WTC11 (cell line): ENCODE measurements at regions not wholly inside any gene's neighbourhood (a gene's known extent, or its start where the extent isn't known, plus 50 kb on each side); places are given as distances from the start of the nearest gene placed in this dataset.

ENCODE experiments used
- ATAC-seq: fragments of 200-7000 bp; cut with Tn5 transposase; 2 replicates; pipeline ENCODE4 v1.10.0; 2021; ENCODE audit warnings: mild to moderate bottlenecking, moderate library complexity
- CTCF ChIA-PET: fragments of 300-600 bp; sonication (Branson Sonifier 250); formaldehyde crosslinking; loops from one replicate; lab custom pipeline; 2021; ENCODE audit warnings: antibody characterized with exemption; lab: Charles Lee
- POLR2A ChIA-PET: fragments of 350-600 bp; sonication (Branson Sonifier 250); formaldehyde crosslinking; loops from one replicate; lab custom pipeline; 2021; ENCODE audit warnings: antibody characterized with exemption; lab: Charles Lee
- DNase-seq: peaks from one replicate; pipeline ENCODE4 v3.0.0; 2021; ENCODE audit warnings: low spot score
- H3K27ac Mint-ChIP-seq: 2 replicates; pipeline ENCODE4 v1.8.0; 2021; ENCODE audit warnings: mixed read lengths
- H3K27me3 Mint-ChIP-seq: 2 replicates; pipeline ENCODE4 v1.8.0; 2021; ENCODE audit warnings: low read depth, mild to moderate bottlenecking, moderate library complexity, mixed read lengths
- H3K36me3 Mint-ChIP-seq: 2 replicates; pipeline ENCODE4 v1.8.0; 2021; ENCODE audit warnings: mixed read lengths
- H3K4me1 Mint-ChIP-seq: 2 replicates; pipeline ENCODE4 v1.8.0; 2022; ENCODE audit warnings: mixed read lengths
- H3K4me3 Mint-ChIP-seq: 2 replicates; pipeline ENCODE4 v1.8.0; 2021; ENCODE audit warnings: mild to moderate bottlenecking, moderate library complexity, mixed read lengths
- H3K9me3 Mint-ChIP-seq: 2 replicates; pipeline ENCODE4 v1.8.0; 2021; ENCODE audit warnings: mixed read lengths
- ATF1 ChIP-seq: sonication (generic); formaldehyde crosslinking; IDR thresholded peaks from 2 replicates; pipeline ENCODE4 v1.8.1; 2023; ENCODE audit warnings: mild to moderate bottlenecking, moderate library complexity, missing genetic modification reagents
- CREB1 ChIP-seq: sonication (generic); formaldehyde crosslinking; IDR thresholded peaks from 2 replicates; pipeline ENCODE4 v1.8.0; 2023; ENCODE audit warnings: mild to moderate bottlenecking, missing genetic modification reagents
- ESRRA ChIP-seq: sonication (generic); formaldehyde crosslinking; IDR thresholded peaks from 2 replicates; pipeline ENCODE4 v1.8.1; 2022; ENCODE audit warnings: mild to moderate bottlenecking, missing genetic modification reagents, borderline replicate concordance
- ETV6 ChIP-seq: sonication (generic); formaldehyde crosslinking; IDR thresholded peaks from 2 replicates; pipeline ENCODE4 v1.8.1; 2022; ENCODE audit warnings: mild to moderate bottlenecking, missing genetic modification reagents
- HMGA2 ChIP-seq: fragments of 250-450 bp; sonication (Bioruptor Pico); IDR thresholded peaks from 2 replicates; pipeline ENCODE4 v1.4.0; 2021; ENCODE audit warnings: mild to moderate bottlenecking, moderate library complexity
- IRF2 ChIP-seq: sonication (generic); formaldehyde crosslinking; IDR thresholded peaks from 2 replicates; pipeline ENCODE4 v1.8.0; 2022; ENCODE audit warnings: low read depth, missing genetic modification reagents, borderline replicate concordance
- MXD4 ChIP-seq: fragments of 250-450 bp; sonication (Bioruptor Pico); IDR thresholded peaks from 2 replicates; pipeline ENCODE4 v1.8.0; 2021; ENCODE audit warnings: mild to moderate bottlenecking, moderate library complexity, borderline replicate concordance
- NFATC4 ChIP-seq: fragments of 250-450 bp; sonication (Bioruptor Pico); IDR thresholded peaks from 2 replicates; pipeline ENCODE4 v1.9.0; 2021; ENCODE audit warnings: mild to moderate bottlenecking
- NFYB ChIP-seq: sonication (generic); formaldehyde crosslinking; conservative IDR thresholded peaks from 2 replicates; pipeline ENCODE4 v1.8.0; 2022; ENCODE audit warnings: low read depth, missing genetic modification reagents
- NR1H2 ChIP-seq: sonication (generic); formaldehyde crosslinking; IDR thresholded peaks from 2 replicates; pipeline ENCODE4 v1.9.0; 2021; ENCODE audit warnings: mild to moderate bottlenecking, moderate library complexity, missing genetic modification reagents
- OVOL2 ChIP-seq: fragments of 250-450 bp; sonication (Bioruptor Pico); IDR thresholded peaks from 2 replicates; pipeline ENCODE4 v1.9.0; 2021; ENCODE audit warnings: mild to moderate bottlenecking, borderline replicate concordance
- RELA ChIP-seq: sonication (generic); formaldehyde crosslinking; IDR thresholded peaks from 2 replicates; pipeline ENCODE4 v1.8.1; 2022; ENCODE audit warnings: missing genetic modification reagents, mild to moderate bottlenecking, borderline replicate concordance
- TCF7 ChIP-seq: sonication (generic); formaldehyde crosslinking; IDR thresholded peaks from 2 replicates; pipeline ENCODE4 v1.8.0; 2022; ENCODE audit warnings: mild to moderate bottlenecking, low read depth, missing genetic modification reagents, moderate library complexity
- ZBTB21 ChIP-seq: sonication (generic); formaldehyde crosslinking; IDR thresholded peaks from 2 replicates; pipeline ENCODE4 v1.8.1; 2023; ENCODE audit warnings: mild to moderate bottlenecking, missing genetic modification reagents, borderline replicate concordance
- ZNF263 ChIP-seq: sonication (generic); formaldehyde crosslinking; IDR thresholded peaks from 2 replicates; pipeline ENCODE4 v1.8.1; 2022; ENCODE audit warnings: low read depth, mild to moderate bottlenecking, moderate library complexity, missing genetic modification reagents
- ZNF416 ChIP-seq: fragments of 250-450 bp; sonication (Bioruptor Pico); IDR thresholded peaks from 2 replicates; pipeline ENCODE4 v1.9.0; 2021; ENCODE audit warnings: mild to moderate bottlenecking, inconsistent platforms
- TF ChIP-seq, protein P1 (sequence below): fragments of 200-600 bp; IDR thresholded peaks from 2 replicates; pipeline ENCODE4 v1.8.0; 2022; ENCODE audit warnings: antibody characterized with exemption
- TF ChIP-seq, protein P2 (sequence below): sonication (generic); formaldehyde crosslinking; IDR thresholded peaks from 2 replicates; pipeline ENCODE4 v1.8.0; 2022; ENCODE audit warnings: missing genetic modification reagents
- TF ChIP-seq, protein P3 (sequence below): sonication (generic); formaldehyde crosslinking; IDR thresholded peaks from 2 replicates; pipeline ENCODE4 v1.8.0; 2022; ENCODE audit warnings: mild to moderate bottlenecking, missing genetic modification reagents
- TF ChIP-seq, protein P4 (sequence below): sonication (generic); formaldehyde crosslinking; IDR thresholded peaks from 2 replicates; pipeline ENCODE4 v1.8.1; 2023; ENCODE audit warnings: mild to moderate bottlenecking, missing genetic modification reagents
- TF ChIP-seq, protein P5 (sequence below): fragments of 250-450 bp; sonication (Bioruptor Pico); IDR thresholded peaks from 2 replicates; pipeline ENCODE4 v1.9.0; 2021; ENCODE audit warnings: moderate library complexity, mild to moderate bottlenecking, inconsistent platforms, borderline replicate concordance
- TF ChIP-seq, protein P6 (sequence below): sonication (generic); formaldehyde crosslinking; IDR thresholded peaks from 2 replicates; pipeline ENCODE4 v1.8.1; 2023; ENCODE audit warnings: mild to moderate bottlenecking, missing genetic modification reagents, moderate library complexity
- TF ChIP-seq, protein P7 (sequence below): sonication (generic); formaldehyde crosslinking; IDR thresholded peaks from 2 replicates; pipeline ENCODE4 v1.8.1; 2022; ENCODE audit warnings: low read depth, missing genetic modification reagents, borderline replicate concordance

DNA sequence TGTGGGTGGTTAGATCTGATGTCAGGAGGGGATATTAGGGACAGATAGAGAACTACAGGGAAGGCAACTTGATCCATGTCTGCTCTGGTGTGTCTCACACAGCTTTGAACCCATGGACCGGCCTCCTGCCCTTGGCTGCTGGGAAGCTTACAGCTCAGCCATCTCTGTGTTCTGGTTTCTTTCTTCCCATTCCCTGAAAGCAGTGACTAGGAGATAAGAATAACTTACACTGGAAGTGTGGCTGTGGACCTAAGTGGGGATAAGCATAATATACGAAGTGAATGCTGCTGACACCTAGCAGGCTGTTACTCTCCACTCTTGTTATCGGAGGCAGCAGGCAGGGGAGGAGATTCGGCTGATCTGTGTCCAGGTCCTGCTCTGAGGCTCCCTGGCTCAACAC, 282.3 kb upstream of the TUT7 start:
- H3K27me3 Mint-ChIP-seq, result no peaks in the 10 kb centered on the region; the same call in 1 of the 2 replicates
- TF ChIP-seq IRF2 (CRISPR knock-in tag), result no peak
- TF ChIP-seq MXD4 (CRISPR knock-in tag), result no peak
- no peak for TF ChIP-seq ZBTB21 (CRISPR knock-in tag)
- no peak for TF ChIP-seq ESRRA
- TF ChIP-seq ZNF416 (CRISPR knock-in tag), result no peak
- TF ChIP-seq TCF7, result no peak
- no peak for TF ChIP-seq OVOL2 (CRISPR knock-in tag)
- TF ChIP-seq ATF1 (CRISPR knock-in tag), result no peak
- no peak for TF ChIP-seq NFYB (CRISPR knock-in tag)
- H3K27ac Mint-ChIP-seq, result no peak overlapping the region
- ChIA-PET CTCF (interaction anchor here (0.8 to 1.9 kb wide), 9 partner anchors 11 to 627 kb away, joined by 3 to 19 read pairs (median 7); no protein-coding TSS in a partner anchor), POLR2A (no interaction called here)
- no peak overlapping the region for H3K4me3 Mint-ChIP-seq
- peaks cover 12% of the 10 kb centered on the region for H3K9me3 Mint-ChIP-seq
- no peak for DNase-seq
- no peaks in the 10 kb centered on the region for H3K36me3 Mint-ChIP-seq
- H3K4me1 Mint-ChIP-seq, result peaks cover 11% of the 10 kb centered on the region
- no peak for ATAC-seq

DNA sequence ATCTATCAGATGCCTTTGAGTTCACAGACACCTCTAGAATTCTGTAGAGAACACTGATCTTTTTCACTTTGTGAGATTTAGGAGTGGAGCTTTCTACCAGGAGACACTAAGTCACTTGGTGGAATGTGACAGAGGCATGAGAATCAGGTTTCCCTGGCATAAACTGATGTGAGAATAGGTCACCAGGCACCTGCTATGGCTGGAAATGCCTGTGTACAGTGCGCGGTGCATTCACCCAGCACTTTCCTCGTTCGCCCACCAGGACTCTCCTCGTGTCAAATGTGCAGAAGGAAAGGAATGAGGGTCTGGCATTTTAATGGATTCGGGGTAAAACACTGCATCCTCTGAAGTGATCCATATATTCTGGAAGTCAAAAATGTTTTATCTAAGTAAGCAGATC, 281.8 kb upstream of the TUT7 start:
- Mint-ChIP-seq H3K9me3 (peaks cover 12% of the 10 kb centered on the region), H3K36me3 (no peaks in the 10 kb centered on the region), H3K4me3 (no peak overlapping the region), H3K4me1 (peaks cover 11% of the 10 kb centered on the region), H3K27ac (no peak overlapping the region), H3K27me3 (no peaks in the 10 kb centered on the region; the same call in 1 of the 2 replicates)
- ATAC-seq (no peak), DNase-seq (no peak)
- CTCF ChIA-PET, result no interaction called here
- POLR2A ChIA-PET, result no interaction called here
- no peak for TF ChIP-seq CREB1 (CRISPR knock-in tag)
- no peak for TF ChIP-seq RELA (CRISPR knock-in tag)
- TF ChIP-seq HMGA2 (CRISPR knock-in tag), result no peak
- no peak for TF ChIP-seq ETV6
- TF ChIP-seq, protein P1, sequence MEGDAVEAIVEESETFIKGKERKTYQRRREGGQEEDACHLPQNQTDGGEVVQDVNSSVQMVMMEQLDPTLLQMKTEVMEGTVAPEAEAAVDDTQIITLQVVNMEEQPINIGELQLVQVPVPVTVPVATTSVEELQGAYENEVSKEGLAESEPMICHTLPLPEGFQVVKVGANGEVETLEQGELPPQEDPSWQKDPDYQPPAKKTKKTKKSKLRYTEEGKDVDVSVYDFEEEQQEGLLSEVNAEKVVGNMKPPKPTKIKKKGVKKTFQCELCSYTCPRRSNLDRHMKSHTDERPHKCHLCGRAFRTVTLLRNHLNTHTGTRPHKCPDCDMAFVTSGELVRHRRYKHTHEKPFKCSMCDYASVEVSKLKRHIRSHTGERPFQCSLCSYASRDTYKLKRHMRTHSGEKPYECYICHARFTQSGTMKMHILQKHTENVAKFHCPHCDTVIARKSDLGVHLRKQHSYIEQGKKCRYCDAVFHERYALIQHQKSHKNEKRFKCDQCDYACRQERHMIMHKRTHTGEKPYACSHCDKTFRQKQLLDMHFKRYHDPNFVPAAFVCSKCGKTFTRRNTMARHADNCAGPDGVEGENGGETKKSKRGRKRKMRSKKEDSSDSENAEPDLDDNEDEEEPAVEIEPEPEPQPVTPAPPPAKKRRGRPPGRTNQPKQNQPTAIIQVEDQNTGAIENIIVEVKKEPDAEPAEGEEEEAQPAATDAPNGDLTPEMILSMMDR, result no peak
- no peak for TF ChIP-seq OVOL2 (CRISPR knock-in tag)
- no peak for TF ChIP-seq ZBTB21 (CRISPR knock-in tag)
- TF ChIP-seq, protein P2, sequence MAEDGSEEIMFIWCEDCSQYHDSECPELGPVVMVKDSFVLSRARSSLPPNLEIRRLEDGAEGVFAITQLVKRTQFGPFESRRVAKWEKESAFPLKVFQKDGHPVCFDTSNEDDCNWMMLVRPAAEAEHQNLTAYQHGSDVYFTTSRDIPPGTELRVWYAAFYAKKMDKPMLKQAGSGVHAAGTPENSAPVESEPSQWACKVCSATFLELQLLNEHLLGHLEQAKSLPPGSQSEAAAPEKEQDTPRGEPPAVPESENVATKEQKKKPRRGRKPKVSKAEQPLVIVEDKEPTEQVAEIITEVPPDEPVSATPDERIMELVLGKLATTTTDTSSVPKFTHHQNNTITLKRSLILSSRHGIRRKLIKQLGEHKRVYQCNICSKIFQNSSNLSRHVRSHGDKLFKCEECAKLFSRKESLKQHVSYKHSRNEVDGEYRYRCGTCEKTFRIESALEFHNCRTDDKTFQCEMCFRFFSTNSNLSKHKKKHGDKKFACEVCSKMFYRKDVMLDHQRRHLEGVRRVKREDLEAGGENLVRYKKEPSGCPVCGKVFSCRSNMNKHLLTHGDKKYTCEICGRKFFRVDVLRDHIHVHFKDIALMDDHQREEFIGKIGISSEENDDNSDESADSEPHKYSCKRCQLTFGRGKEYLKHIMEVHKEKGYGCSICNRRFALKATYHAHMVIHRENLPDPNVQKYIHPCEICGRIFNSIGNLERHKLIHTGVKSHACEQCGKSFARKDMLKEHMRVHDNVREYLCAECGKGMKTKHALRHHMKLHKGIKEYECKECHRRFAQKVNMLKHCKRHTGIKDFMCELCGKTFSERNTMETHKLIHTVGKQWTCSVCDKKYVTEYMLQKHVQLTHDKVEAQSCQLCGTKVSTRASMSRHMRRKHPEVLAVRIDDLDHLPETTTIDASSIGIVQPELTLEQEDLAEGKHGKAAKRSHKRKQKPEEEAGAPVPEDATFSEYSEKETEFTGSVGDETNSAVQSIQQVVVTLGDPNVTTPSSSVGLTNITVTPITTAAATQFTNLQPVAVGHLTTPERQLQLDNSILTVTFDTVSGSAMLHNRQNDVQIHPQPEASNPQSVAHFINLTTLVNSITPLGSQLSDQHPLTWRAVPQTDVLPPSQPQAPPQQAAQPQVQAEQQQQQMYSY (CRISPR knock-in tag), result no peak
- TF ChIP-seq, protein P3, sequence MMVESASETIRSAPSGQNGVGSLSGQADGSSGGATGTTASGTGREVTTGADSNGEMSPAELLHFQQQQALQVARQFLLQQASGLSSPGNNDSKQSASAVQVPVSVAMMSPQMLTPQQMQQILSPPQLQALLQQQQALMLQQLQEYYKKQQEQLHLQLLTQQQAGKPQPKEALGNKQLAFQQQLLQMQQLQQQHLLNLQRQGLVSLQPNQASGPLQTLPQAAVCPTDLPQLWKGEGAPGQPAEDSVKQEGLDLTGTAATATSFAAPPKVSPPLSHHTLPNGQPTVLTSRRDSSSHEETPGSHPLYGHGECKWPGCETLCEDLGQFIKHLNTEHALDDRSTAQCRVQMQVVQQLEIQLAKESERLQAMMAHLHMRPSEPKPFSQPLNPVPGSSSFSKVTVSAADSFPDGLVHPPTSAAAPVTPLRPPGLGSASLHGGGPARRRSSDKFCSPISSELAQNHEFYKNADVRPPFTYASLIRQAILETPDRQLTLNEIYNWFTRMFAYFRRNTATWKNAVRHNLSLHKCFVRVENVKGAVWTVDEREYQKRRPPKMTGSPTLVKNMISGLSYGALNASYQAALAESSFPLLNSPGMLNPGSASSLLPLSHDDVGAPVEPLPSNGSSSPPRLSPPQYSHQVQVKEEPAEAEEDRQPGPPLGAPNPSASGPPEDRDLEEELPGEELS (CRISPR knock-in tag), result no peak
- TF ChIP-seq, protein P4, sequence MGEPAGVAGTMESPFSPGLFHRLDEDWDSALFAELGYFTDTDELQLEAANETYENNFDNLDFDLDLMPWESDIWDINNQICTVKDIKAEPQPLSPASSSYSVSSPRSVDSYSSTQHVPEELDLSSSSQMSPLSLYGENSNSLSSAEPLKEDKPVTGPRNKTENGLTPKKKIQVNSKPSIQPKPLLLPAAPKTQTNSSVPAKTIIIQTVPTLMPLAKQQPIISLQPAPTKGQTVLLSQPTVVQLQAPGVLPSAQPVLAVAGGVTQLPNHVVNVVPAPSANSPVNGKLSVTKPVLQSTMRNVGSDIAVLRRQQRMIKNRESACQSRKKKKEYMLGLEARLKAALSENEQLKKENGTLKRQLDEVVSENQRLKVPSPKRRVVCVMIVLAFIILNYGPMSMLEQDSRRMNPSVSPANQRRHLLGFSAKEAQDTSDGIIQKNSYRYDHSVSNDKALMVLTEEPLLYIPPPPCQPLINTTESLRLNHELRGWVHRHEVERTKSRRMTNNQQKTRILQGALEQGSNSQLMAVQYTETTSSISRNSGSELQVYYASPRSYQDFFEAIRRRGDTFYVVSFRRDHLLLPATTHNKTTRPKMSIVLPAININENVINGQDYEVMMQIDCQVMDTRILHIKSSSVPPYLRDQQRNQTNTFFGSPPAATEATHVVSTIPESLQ (CRISPR knock-in tag), result no peak
- no peak for TF ChIP-seq ZNF416 (CRISPR knock-in tag)
- TF ChIP-seq, protein P5, sequence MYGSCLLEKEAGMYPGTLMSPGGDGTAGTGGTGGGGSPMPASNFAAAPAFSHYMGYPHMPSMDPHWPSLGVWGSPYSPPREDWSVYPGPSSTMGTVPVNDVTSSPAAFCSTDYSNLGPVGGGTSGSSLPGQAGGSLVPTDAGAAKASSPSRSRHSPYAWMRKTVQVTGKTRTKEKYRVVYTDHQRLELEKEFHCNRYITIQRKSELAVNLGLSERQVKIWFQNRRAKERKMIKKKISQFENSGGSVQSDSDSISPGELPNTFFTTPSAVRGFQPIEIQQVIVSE, result no peak
- TF ChIP-seq, protein P6, sequence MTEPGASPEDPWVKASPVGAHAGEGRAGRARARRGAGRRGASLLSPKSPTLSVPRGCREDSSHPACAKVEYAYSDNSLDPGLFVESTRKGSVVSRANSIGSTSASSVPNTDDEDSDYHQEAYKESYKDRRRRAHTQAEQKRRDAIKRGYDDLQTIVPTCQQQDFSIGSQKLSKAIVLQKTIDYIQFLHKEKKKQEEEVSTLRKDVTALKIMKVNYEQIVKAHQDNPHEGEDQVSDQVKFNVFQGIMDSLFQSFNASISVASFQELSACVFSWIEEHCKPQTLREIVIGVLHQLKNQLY, result no peak
- no peak for TF ChIP-seq NR1H2 (CRISPR knock-in tag)
- TF ChIP-seq, protein P7, sequence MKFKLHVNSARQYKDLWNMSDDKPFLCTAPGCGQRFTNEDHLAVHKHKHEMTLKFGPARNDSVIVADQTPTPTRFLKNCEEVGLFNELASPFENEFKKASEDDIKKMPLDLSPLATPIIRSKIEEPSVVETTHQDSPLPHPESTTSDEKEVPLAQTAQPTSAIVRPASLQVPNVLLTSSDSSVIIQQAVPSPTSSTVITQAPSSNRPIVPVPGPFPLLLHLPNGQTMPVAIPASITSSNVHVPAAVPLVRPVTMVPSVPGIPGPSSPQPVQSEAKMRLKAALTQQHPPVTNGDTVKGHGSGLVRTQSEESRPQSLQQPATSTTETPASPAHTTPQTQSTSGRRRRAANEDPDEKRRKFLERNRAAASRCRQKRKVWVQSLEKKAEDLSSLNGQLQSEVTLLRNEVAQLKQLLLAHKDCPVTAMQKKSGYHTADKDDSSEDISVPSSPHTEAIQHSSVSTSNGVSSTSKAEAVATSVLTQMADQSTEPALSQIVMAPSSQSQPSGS, result no peak
- no peak for TF ChIP-seq ZNF263 (CRISPR knock-in tag)
- TF ChIP-seq NFATC4 (CRISPR knock-in tag), result no peak
